Cardiac muscle cell (in vitro differentiated cells and primary cell): ENCODE measurements at regions not wholly inside any gene's neighbourhood (a gene's known extent, or its start where the extent isn't known, plus 50 kb on each side); places are given as distances from the start of the nearest gene placed in this dataset.

ENCODE experiments used
- DNase-seq, 2 donors: peaks; one replicate each; pipeline versions ENCODE4 v3.0.0 to v3.0.0-alpha.2; 2010 to 2017; ENCODE audit warnings: low read depth in 1 of 2, low spot score in 1 of 2
- H3K27ac ChIP-seq: fragments of 200-600 bp; sonication (generic); 2 replicates; pipeline ENCODE4 v1.5.1; 2016
- H3K27me3 ChIP-seq: fragments of 200-600 bp; sonication (generic); 2 replicates; pipeline ENCODE4 v1.6.0; 2016; ENCODE audit warnings: control low read depth
- H3K36me3 ChIP-seq: fragments of 200-600 bp; sonication (generic); 2 replicates; pipeline ENCODE4 v1.5.1; 2016; ENCODE audit warnings: control low read depth
- H3K4me1 ChIP-seq: fragments of 200-600 bp; sonication (generic); 2 replicates; pipeline ENCODE4 v1.8.1; 2017; ENCODE audit warnings: low read depth, mild to moderate bottlenecking, mixed run types
- H3K4me3 ChIP-seq: fragments of 200-600 bp; sonication (generic); 2 replicates; pipeline ENCODE4 v1.5.1; 2016; ENCODE audit warnings: mild to moderate bottlenecking
- H3K9me3 ChIP-seq: fragments of 200-600 bp; sonication (generic); 2 replicates; pipeline ENCODE4 v1.5.1; 2017; ENCODE audit warnings: low read depth, mild to moderate bottlenecking, control low read depth
- TF ChIP-seq, protein P1 (sequence below): IDR thresholded peaks from 2 replicates; pipeline ENCODE4 v1.5.1; 2012; ENCODE audit warnings: low read depth, mild to moderate bottlenecking, low read length

DNA sequence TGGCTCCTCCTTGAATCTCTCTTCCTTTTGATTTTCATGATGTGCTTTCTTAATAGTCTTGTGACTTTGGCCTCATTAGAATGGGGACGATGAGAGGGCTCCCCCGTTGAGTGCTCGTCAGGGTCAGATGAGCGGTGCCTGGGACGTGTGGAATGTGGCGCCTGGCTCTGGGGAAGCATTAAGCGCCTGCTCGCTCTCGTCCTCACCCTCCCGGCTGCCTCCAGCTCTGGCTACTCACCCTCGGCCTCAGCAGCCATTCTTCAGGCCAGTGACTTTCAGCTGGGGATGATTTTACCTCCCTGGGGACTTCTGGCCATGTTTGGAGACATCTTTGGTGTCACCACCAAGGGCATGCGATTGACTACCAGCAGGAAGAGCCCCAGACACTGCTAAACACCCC lies 69.7 kb downstream of the RPS6KA4 start:
- TF ChIP-seq, protein P1, sequence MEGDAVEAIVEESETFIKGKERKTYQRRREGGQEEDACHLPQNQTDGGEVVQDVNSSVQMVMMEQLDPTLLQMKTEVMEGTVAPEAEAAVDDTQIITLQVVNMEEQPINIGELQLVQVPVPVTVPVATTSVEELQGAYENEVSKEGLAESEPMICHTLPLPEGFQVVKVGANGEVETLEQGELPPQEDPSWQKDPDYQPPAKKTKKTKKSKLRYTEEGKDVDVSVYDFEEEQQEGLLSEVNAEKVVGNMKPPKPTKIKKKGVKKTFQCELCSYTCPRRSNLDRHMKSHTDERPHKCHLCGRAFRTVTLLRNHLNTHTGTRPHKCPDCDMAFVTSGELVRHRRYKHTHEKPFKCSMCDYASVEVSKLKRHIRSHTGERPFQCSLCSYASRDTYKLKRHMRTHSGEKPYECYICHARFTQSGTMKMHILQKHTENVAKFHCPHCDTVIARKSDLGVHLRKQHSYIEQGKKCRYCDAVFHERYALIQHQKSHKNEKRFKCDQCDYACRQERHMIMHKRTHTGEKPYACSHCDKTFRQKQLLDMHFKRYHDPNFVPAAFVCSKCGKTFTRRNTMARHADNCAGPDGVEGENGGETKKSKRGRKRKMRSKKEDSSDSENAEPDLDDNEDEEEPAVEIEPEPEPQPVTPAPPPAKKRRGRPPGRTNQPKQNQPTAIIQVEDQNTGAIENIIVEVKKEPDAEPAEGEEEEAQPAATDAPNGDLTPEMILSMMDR = no peak
- H3K9me3 ChIP-seq = no peaks in the 10 kb centered on the region
- no peaks in the 10 kb centered on the region for H3K27me3 ChIP-seq
- no peaks in the 10 kb centered on the region for H3K36me3 ChIP-seq
- no peak for DNase-seq
- no peak overlapping the region for H3K4me3 ChIP-seq
- no peak overlapping the region for H3K27ac ChIP-seq
- H3K4me1 ChIP-seq = peaks cover 11% of the 10 kb centered on the region

DNA sequence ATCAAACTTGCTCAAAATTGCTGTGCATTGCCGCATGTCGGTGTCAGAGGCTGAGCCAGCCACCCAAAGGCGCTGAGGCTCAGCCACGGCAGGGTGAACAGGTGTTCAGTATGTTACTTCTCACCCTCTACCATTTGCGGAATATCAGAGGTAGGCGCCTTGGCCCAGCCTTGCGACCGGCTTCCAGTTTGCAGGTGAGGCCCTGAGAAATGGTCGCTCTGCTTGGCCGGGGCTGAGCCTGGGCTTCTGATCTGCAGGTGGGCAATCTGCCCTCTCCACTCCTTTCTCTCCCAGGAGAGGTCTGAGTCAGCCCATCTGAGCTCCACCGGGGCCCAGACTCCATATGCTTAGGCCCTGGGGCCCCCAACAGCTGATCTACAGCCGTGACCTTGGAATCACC lies 71.0 kb downstream of the RPS6KA4 start:
- Histone ChIP-seq H3K27ac (no peak overlapping the region), H3K27me3 (no peaks in the 10 kb centered on the region), H3K4me1 (peaks cover 11% of the 10 kb centered on the region), H3K9me3 (no peaks in the 10 kb centered on the region), H3K4me3 (no peak overlapping the region), H3K36me3 (no peaks in the 10 kb centered on the region)
- DNase-seq = no peak
- TF ChIP-seq, protein P1 = no peak

DNA sequence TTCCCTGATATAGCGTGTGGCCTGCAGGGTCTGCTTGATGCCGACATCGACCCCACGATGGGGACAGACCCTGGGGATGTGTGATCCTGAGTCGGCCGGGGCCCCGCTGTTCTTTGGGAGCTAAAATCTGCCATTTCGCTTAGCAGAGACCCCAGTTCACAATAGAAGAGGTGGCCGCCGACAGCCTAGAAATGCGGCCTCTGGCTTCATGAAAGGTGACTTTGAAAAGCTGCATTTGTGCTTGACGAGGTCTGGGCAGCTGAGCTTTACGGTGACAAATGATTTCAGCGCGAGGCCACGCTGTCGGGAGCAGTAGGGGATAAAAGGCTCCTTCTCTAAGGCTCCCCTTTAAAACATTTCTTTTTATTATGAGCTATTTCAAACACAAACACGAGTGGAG lies 71.7 kb downstream of the RPS6KA4 start:
- TF ChIP-seq, protein P1 = no peak
- Histone ChIP-seq H3K4me3 (no peak overlapping the region), H3K4me1 (peaks cover 11% of the 10 kb centered on the region), H3K27ac (peak overlapping the region; percentile 31), H3K36me3 (no peaks in the 10 kb centered on the region), H3K27me3 (no peaks in the 10 kb centered on the region), H3K9me3 (no peaks in the 10 kb centered on the region)
- no peak for DNase-seq

DNA sequence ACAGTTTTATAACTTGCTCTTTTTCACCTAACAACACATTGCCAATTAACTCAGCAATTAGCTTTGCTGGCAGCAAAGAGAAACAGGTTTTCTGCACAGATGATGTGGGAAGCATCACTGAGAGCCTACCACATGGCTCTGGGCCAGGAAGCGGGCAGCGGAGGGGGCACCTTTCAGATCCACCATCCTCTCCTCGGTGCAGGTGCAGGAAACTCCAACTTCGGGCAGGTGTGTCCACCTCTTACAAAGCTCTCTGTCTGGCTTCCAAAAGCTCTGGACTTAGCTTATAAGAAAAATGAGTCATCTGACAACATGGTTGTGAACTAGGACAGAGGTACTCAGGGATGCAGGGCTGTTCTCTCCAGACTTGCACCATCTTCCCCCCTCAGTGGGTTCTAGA lies 77.0 kb downstream of the RPS6KA4 start:
- TF ChIP-seq, protein P1 = no peak
- Histone ChIP-seq H3K9me3 (no peaks in the 10 kb centered on the region), H3K4me3 (no peak overlapping the region), H3K4me1 (peaks cover 6% of the 10 kb centered on the region), H3K27ac (no peak overlapping the region), H3K36me3 (no peaks in the 10 kb centered on the region), H3K27me3 (no peaks in the 10 kb centered on the region)
- no peak for DNase-seq

DNA sequence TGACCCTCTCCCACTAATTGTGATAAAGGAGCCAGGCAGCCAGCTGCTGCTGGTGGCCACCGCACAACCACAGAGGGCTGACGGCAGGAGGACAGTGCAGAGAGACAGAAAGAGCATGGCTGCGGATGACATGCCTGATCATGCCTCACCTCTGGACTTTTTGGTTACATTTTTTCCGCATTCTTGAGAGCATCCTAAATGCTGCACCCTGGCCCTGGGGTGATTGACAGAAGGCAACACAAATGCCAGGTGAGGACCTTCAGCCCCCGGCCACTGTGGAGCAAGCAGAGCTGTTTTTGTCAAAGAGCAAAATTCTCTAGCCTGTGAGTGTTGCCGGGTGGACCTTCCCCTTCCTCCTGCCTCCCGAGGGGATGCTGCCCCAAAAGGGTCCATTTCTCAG lies 78.5 kb downstream of the RPS6KA4 start:
- no peaks in the 10 kb centered on the region for H3K9me3 ChIP-seq
- DNase-seq = no peak
- TF ChIP-seq, protein P1 = no peak
- peaks cover 5% of the 10 kb centered on the region for H3K4me1 ChIP-seq
- H3K36me3 ChIP-seq = no peaks in the 10 kb centered on the region
- H3K4me3 ChIP-seq = no peak overlapping the region
- no peaks in the 10 kb centered on the region for H3K27me3 ChIP-seq
- no peak overlapping the region for H3K27ac ChIP-seq
